ENCODE measurements at regions not wholly inside any gene's neighbourhood (a gene's known extent, or its start where the extent isn't known, plus 50 kb on each side); places are given as distances from the start of the nearest gene placed in this dataset.

DNA sequence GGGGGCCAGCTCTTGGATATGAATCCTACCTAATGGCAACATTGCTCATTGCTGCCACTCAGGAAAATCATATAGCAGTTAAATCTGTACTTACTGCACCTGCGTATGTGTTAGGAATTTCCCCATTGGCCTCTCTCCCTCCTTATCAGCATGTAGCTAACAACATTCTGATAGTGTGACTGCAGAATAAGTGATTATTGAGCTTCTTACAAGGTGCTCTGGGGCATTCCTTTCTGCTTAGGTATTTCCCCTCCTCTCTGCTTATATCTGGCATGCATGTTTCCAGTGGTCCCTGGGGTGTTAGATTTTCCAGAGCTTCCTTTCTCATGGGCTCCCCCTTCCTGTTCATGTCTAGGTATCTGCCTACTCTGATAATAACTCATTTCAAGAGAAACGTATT, 414.1 kb upstream of the SLITRK1 start:
- H3K4me1 ChIP-seq (ENCODE audit: insufficient read depth, low read length), result no peaks in the 10 kb centered on the region
- no peaks in the 10 kb centered on the region for H3K9me3 ChIP-seq (ENCODE audit: control insufficient read depth in 1 of 2, low read length in 2 of 2)
- H3K36me3 Mint-ChIP-seq, result no peaks in the 10 kb centered on the region
- no peaks in the 10 kb centered on the region for H3K27me3 ChIP-seq (ENCODE audit: insufficient read depth, low read length)
- DNase-seq, result no peak
- H3K4me3 Mint-ChIP-seq, result no peak overlapping the region
- H3K27ac Mint-ChIP-seq, result no peak overlapping the region
- POLR2A ChIA-PET (ENCODE audit: partially characterized antibody), result no interaction called here
- H3K27me3 Mint-ChIP-seq, result no peaks in the 10 kb centered on the region
- CTCF ChIA-PET (ENCODE audit: partially characterized antibody), result no interaction called here
- peaks cover 0 to 2% (median 0%) of the 10 kb centered on the region in 8 donors for H3K9me3 Mint-ChIP-seq
- H3K4me1 Mint-ChIP-seq, result no peaks in the 10 kb centered on the region
- intact Hi-C loops (cut with micrococcal nuclease), result no loop called here
- no peak overlapping the region for H3K27ac ChIP-seq (ENCODE audit: low read depth, low read length)
- no peaks in the 10 kb centered on the region for H3K36me3 ChIP-seq (ENCODE audit: insufficient read depth, low read length)
- no peak overlapping the region for H3K4me3 ChIP-seq (ENCODE audit: low read length in 2 of 2)

DNA sequence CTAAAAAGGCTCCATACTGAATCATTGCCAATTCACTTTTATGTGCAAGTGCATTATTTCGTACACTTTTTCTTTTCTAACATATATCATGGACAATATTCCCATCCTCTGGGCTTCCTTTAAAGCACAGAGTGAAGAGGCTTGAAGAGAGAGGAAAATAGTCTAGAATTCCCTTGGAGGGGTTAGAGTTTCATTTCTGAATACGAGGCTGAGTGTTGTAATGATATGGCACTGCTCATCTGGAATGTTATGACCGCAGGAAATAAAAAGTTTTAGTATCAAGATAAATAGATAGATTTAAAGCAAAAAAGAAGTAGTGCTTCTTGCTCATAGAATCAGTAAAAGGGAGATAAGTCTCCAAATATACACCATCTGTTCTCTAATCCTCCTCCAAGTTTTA, 412.3 kb upstream of the SLITRK1 start:
- Mint-ChIP-seq H3K36me3 (no peaks in the 10 kb centered on the region), H3K4me3 (no peak overlapping the region), H3K27ac (no peak overlapping the region), H3K4me1 (no peaks in the 10 kb centered on the region), H3K27me3 (no peaks in the 10 kb centered on the region), H3K9me3 (no peaks in the 10 kb centered on the region)
- DNase-seq, result no peak
- no peaks in the 10 kb centered on the region for H3K36me3 ChIP-seq (ENCODE audit: insufficient read depth, low read length)
- no peak overlapping the region for H3K27ac ChIP-seq (ENCODE audit: low read depth, low read length)
- no peak overlapping the region for H3K4me3 ChIP-seq (ENCODE audit: low read length in 2 of 2)
- H3K9me3 ChIP-seq (ENCODE audit: control insufficient read depth in 1 of 2, low read length in 2 of 2), result no peaks in the 10 kb centered on the region
- ChIA-PET CTCF (ENCODE audit: partially characterized antibody) (no interaction called here), POLR2A (ENCODE audit: partially characterized antibody) (no interaction called here)
- H3K4me1 ChIP-seq (ENCODE audit: insufficient read depth, low read length), result no peaks in the 10 kb centered on the region
- intact Hi-C loops (cut with micrococcal nuclease), result no loop called here
- no peaks in the 10 kb centered on the region for H3K27me3 ChIP-seq (ENCODE audit: insufficient read depth, low read length)

DNA sequence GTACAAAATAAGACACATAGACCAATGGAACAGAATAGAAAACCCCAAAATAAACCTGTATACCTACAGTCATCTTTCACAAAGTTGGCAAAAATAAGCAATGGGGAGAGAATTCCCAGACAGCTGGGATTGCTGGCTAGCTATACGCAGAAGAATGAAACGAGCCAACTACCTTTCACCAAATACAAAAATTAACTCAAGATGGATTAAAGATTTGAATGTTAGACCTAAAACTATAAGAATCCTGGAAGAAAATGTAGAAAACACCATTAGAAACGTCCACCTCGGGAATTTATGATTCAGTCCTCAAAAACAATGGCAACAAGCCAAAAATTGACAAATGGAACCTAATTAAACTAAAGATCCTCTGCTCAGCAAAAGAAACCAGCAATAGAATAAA, 408.1 kb upstream of the SLITRK1 start:
- H3K27me3 Mint-ChIP-seq, result no peaks in the 10 kb centered on the region
- H3K9me3 Mint-ChIP-seq, result no peaks in the 10 kb centered on the region
- H3K36me3 ChIP-seq (ENCODE audit: insufficient read depth, low read length), result no peaks in the 10 kb centered on the region
- no peak overlapping the region for H3K4me3 Mint-ChIP-seq
- intact Hi-C loops (cut with micrococcal nuclease), result no loop called here
- H3K27ac ChIP-seq (ENCODE audit: low read depth, low read length), result no peak overlapping the region
- H3K27me3 ChIP-seq (ENCODE audit: insufficient read depth, low read length), result no peaks in the 10 kb centered on the region
- H3K36me3 Mint-ChIP-seq, result no peaks in the 10 kb centered on the region
- POLR2A ChIA-PET (ENCODE audit: partially characterized antibody), result no interaction called here
- CTCF ChIA-PET (ENCODE audit: partially characterized antibody), result no interaction called here
- H3K4me1 Mint-ChIP-seq, result no peaks in the 10 kb centered on the region
- no peak overlapping the region for H3K27ac Mint-ChIP-seq
- DNase-seq, result no peak
- H3K4me3 ChIP-seq (ENCODE audit: low read length in 2 of 2), result no peak overlapping the region
- H3K4me1 ChIP-seq (ENCODE audit: insufficient read depth, low read length), result no peaks in the 10 kb centered on the region
- no peaks in the 10 kb centered on the region for H3K9me3 ChIP-seq (ENCODE audit: control insufficient read depth in 1 of 2, low read length in 2 of 2)

DNA sequence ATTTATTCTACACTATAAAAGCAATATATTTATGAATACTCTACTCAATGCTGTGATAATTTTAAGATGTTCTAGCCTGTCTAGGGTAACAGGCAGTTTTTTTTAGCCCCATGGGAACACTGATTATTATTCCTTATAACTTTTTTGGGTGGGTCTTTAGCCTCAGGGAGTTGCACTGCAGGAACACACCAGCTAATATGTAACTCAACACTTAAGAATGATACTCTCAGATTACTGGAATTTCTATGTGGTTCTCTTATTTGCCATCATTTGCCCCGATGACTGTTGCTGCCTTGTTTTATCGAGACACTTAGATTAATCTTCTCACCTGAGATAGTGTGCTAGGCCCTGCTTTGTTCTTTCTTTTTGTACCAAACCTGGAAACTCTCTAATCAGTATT, 396.9 kb upstream of the SLITRK1 start:
- CTCF ChIA-PET (ENCODE audit: partially characterized antibody), result no interaction called here

DNA sequence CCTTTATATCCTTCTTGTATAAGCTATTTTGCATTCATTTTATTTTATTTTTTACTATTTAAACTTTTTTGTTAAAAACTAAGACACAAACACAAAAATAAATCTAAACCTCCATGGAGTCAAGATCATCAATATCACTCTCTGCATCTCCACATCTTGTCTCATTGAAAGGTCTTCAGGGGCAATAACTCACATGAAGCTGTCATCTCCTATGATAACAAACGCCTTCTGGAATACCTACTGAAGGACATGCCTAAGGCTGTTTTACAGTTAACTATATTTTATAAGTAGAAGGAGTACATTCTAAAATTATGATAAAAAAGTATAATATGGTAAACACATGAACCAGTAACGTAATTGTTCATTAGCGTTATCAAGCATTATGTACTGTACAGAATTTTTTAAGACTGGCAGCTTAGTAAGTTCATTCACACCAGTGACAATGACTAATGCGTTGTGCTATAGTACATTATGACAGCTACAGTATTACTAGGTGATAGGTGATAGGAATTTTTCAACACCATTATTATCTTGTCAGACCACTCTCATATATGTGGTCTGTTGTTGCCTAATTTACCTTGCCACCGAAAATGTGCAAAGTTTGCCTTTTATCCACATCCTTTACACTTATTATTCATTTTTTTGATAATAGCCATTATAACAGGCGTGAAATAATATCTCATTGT, 390.7 kb upstream of the SLITRK1 start:
- CTCF ChIA-PET (ENCODE audit: partially characterized antibody), result interaction anchor here (0.7 kb wide), 1 partner anchor 23 kb away, joined by 3 read pairs; no protein-coding TSS in a partner anchor
- Mint-ChIP-seq H3K4me3 (no peak overlapping the region), H3K27me3 (no peaks in the 10 kb centered on the region), H3K4me1 (no peaks in the 10 kb centered on the region), H3K27ac (no peak overlapping the region), H3K36me3 (no peaks in the 10 kb centered on the region), H3K9me3 (no peaks in the 10 kb centered on the region)
- H3K27ac ChIP-seq (ENCODE audit: low read depth, low read length), result no peak overlapping the region
- H3K4me3 ChIP-seq (ENCODE audit: low read length in 2 of 2), result no peak overlapping the region
- H3K36me3 ChIP-seq (ENCODE audit: insufficient read depth, low read length), result no peaks in the 10 kb centered on the region
- H3K9me3 ChIP-seq (ENCODE audit: control insufficient read depth in 1 of 2, low read length in 2 of 2), result no peaks in the 10 kb centered on the region
- no peaks in the 10 kb centered on the region for H3K4me1 ChIP-seq (ENCODE audit: insufficient read depth, low read length)
- POLR2A ChIA-PET (ENCODE audit: partially characterized antibody), result no interaction called here
- intact Hi-C loops (cut with micrococcal nuclease), result no loop called here
- DNase-seq, result no peak
- no peaks in the 10 kb centered on the region for H3K27me3 ChIP-seq (ENCODE audit: insufficient read depth, low read length)

More for the DNA sequence above, 396.9 kb upstream of the SLITRK1 start:
- Histone ChIP-seq H3K27me3 (ENCODE audit: insufficient read depth, low read length) (no peaks in the 10 kb centered on the region), H3K27ac (ENCODE audit: low read depth, low read length) (no peak overlapping the region), H3K4me3 (ENCODE audit: low read length in 2 of 2) (no peak overlapping the region), H3K9me3 (ENCODE audit: control insufficient read depth in 1 of 2, low read length in 2 of 2) (no peaks in the 10 kb centered on the region), H3K36me3 (ENCODE audit: insufficient read depth, low read length) (no peaks in the 10 kb centered on the region), H3K4me1 (ENCODE audit: insufficient read depth, low read length) (no peaks in the 10 kb centered on the region)
- Mint-ChIP-seq H3K27me3 (no peaks in the 10 kb centered on the region), H3K9me3 (peaks cover 0 to 3% (median 0%) of the 10 kb centered on the region in 8 donors), H3K27ac (no peak overlapping the region), H3K4me3 (no peak overlapping the region), H3K4me1 (no peaks in the 10 kb centered on the region), H3K36me3 (no peaks in the 10 kb centered on the region)
- intact Hi-C loops (cut with micrococcal nuclease), result no loop called here
- no peak for DNase-seq
- POLR2A ChIA-PET (ENCODE audit: partially characterized antibody), result no interaction called here

DNA sequence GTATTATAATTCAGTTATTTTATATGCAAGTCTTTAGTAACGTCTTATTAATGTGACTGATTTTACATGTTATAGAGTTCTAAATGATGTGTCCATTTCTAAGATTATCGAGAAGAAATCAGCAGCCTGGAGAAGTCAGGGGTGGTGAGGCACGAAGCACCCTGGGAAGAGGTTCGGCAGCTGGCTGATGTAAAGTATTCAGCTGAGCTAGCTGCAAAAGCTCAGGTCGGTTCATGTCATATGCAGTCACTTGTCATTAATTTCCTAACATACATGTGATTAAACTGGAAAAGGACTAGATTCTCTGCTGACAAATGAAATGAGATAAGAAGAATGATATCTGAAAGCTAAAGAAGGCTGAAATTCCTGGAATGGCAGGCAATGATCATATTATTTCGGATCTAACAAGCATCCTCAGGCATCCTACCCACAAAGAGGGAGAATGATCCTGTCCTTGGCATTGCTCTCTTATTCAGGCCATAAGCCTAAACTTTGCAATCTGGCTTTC, 383.0 kb upstream of the SLITRK1 start:
- H3K36me3 Mint-ChIP-seq, result no peaks in the 10 kb centered on the region
- no peak overlapping the region for H3K27ac ChIP-seq (ENCODE audit: low read depth, low read length)
- H3K9me3 Mint-ChIP-seq, result no peaks in the 10 kb centered on the region
- ChIA-PET POLR2A (ENCODE audit: partially characterized antibody) (no interaction called here), CTCF (ENCODE audit: partially characterized antibody) (no interaction called here)
- H3K4me1 Mint-ChIP-seq, result no peaks in the 10 kb centered on the region
- no peaks in the 10 kb centered on the region for H3K4me1 ChIP-seq (ENCODE audit: insufficient read depth, low read length)
- no peak overlapping the region for H3K4me3 ChIP-seq (ENCODE audit: low read length in 2 of 2)
- H3K4me3 Mint-ChIP-seq, result no peak overlapping the region
- intact Hi-C loops (cut with micrococcal nuclease), result no loop called here
- no peak for DNase-seq
- no peak overlapping the region for H3K27ac Mint-ChIP-seq
- no peaks in the 10 kb centered on the region for H3K9me3 ChIP-seq (ENCODE audit: control insufficient read depth in 1 of 2, low read length in 2 of 2)
- H3K27me3 Mint-ChIP-seq, result no peaks in the 10 kb centered on the region
- H3K27me3 ChIP-seq (ENCODE audit: insufficient read depth, low read length), result no peaks in the 10 kb centered on the region
- no peaks in the 10 kb centered on the region for H3K36me3 ChIP-seq (ENCODE audit: insufficient read depth, low read length)

DNA sequence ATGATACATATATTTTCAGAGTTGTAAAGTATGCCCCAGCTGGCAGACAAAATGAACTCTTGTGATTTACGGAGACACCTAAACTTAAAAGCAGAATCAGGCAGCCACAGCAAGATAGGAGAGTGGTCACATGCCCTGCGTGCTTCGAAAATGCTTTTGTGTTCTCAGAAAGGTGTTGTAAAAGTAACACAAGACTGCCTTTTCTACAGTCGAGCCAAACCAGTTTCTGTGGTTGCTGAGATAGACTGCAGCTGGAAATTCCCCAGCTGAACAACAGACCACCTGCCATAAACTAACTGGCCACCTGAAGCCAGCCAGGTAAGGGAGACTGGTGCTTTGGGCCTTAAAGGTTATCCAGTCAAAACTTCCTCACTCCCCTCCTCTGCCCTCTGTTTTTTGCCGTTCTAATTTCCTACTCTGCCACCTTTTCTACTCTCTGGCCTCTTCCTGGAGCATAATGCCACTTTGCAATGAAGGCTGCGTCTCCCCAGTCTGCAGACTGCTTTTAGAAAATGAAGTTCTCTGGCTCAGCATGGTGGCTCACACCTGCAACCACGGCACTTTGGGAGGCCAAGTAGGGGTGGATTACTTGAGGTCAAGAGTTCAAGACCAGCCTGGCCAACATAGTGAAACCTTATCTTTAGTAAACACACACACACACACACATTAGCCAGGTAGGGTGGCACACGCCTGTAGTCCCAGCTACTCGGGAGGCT, 381.2 kb upstream of the SLITRK1 start:
- Histone ChIP-seq H3K27ac (ENCODE audit: low read depth, low read length) (no peak overlapping the region), H3K4me3 (ENCODE audit: low read length in 2 of 2) (no peak overlapping the region), H3K4me1 (ENCODE audit: insufficient read depth, low read length) (no peaks in the 10 kb centered on the region), H3K36me3 (ENCODE audit: insufficient read depth, low read length) (no peaks in the 10 kb centered on the region), H3K27me3 (ENCODE audit: insufficient read depth, low read length) (no peaks in the 10 kb centered on the region), H3K9me3 (ENCODE audit: control insufficient read depth in 1 of 2, low read length in 2 of 2) (no peaks in the 10 kb centered on the region)
- Mint-ChIP-seq H3K27ac (no peak overlapping the region), H3K36me3 (no peaks in the 10 kb centered on the region), H3K9me3 (no peaks in the 10 kb centered on the region), H3K4me1 (no peaks in the 10 kb centered on the region), H3K27me3 (no peaks in the 10 kb centered on the region), H3K4me3 (no peak overlapping the region)
- no peak for DNase-seq
- ChIA-PET CTCF (ENCODE audit: partially characterized antibody) (no interaction called here), POLR2A (ENCODE audit: partially characterized antibody) (no interaction called here)
- intact Hi-C loops (cut with micrococcal nuclease), result no loop called here
